HL-60 (cell line): ENCODE measurements at regions not wholly inside any gene's neighbourhood (a gene's known extent, or its start where the extent isn't known, plus 50 kb on each side); places are given as distances from the start of the nearest gene placed in this dataset.
"Not testable (repeated sequence)": the region's sequence is repeated elsewhere in the genome, so short reads cannot be mapped to it uniquely, and the experiment has no call there.

Experiments used
- GABPA ChIP-seq: IDR thresholded peaks from 2 replicates; pipeline ENCODE4 v1.6.1; 2012; ENCODE audit warnings: low read depth
- POLR2AphosphoS5 ChIP-seq: IDR thresholded peaks from 2 replicates; pipeline ENCODE4 v1.6.1; 2012; ENCODE audit warnings: low read depth
- SPI1 ChIP-seq: IDR thresholded peaks from 2 replicates; pipeline ENCODE4 v1.6.1; 2012; ENCODE audit warnings: low read depth, mild to moderate bottlenecking, borderline replicate concordance
- TF ChIP-seq, protein P1 (sequence below): IDR thresholded peaks from one replicate; pipeline ENCODE4 v1.5.1; 2011; ENCODE audit warnings: low read length, control low read depth, inconsistent platforms; ENCODE audit not compliant: insufficient read depth
- TF ChIP-seq, protein P2 (sequence below): IDR thresholded peaks from 2 replicates; pipeline ENCODE4 v1.6.1; 2012; ENCODE audit warnings: low read depth; ENCODE audit not compliant: insufficient replicate concordance

DNA sequence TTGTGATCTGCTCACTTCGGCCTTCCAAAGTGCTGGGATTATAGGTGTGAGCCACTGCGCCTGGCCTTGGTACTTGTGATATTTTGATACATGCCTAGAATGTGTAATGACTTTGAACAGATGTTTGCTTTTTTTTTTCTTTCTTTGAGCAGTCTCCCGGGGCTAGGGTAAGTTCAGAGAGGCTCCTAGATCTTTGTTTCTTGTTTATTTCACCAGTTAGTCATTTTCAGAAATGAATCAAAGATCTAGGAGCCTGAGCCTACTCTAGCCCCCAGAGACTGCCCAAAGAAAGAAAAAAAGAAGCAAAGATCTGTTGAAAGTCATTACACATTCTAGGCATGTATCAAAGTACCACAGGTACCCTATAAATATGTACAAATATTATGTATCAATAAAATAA, 66.3 kb downstream of the NPIPB11 start:
- TF ChIP-seq, protein P1, sequence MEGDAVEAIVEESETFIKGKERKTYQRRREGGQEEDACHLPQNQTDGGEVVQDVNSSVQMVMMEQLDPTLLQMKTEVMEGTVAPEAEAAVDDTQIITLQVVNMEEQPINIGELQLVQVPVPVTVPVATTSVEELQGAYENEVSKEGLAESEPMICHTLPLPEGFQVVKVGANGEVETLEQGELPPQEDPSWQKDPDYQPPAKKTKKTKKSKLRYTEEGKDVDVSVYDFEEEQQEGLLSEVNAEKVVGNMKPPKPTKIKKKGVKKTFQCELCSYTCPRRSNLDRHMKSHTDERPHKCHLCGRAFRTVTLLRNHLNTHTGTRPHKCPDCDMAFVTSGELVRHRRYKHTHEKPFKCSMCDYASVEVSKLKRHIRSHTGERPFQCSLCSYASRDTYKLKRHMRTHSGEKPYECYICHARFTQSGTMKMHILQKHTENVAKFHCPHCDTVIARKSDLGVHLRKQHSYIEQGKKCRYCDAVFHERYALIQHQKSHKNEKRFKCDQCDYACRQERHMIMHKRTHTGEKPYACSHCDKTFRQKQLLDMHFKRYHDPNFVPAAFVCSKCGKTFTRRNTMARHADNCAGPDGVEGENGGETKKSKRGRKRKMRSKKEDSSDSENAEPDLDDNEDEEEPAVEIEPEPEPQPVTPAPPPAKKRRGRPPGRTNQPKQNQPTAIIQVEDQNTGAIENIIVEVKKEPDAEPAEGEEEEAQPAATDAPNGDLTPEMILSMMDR = not testable (repeated sequence)
- TF ChIP-seq, protein P2, sequence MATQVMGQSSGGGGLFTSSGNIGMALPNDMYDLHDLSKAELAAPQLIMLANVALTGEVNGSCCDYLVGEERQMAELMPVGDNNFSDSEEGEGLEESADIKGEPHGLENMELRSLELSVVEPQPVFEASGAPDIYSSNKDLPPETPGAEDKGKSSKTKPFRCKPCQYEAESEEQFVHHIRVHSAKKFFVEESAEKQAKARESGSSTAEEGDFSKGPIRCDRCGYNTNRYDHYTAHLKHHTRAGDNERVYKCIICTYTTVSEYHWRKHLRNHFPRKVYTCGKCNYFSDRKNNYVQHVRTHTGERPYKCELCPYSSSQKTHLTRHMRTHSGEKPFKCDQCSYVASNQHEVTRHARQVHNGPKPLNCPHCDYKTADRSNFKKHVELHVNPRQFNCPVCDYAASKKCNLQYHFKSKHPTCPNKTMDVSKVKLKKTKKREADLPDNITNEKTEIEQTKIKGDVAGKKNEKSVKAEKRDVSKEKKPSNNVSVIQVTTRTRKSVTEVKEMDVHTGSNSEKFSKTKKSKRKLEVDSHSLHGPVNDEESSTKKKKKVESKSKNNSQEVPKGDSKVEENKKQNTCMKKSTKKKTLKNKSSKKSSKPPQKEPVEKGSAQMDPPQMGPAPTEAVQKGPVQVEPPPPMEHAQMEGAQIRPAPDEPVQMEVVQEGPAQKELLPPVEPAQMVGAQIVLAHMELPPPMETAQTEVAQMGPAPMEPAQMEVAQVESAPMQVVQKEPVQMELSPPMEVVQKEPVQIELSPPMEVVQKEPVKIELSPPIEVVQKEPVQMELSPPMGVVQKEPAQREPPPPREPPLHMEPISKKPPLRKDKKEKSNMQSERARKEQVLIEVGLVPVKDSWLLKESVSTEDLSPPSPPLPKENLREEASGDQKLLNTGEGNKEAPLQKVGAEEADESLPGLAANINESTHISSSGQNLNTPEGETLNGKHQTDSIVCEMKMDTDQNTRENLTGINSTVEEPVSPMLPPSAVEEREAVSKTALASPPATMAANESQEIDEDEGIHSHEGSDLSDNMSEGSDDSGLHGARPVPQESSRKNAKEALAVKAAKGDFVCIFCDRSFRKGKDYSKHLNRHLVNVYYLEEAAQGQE = not testable (repeated sequence)
- TF ChIP-seq GABPA, SPI1, POLR2AphosphoS5: not testable (repeated sequence)
